Kidney (tissue), 13 donors: ENCODE measurements at regions not wholly inside any gene's neighbourhood (a gene's known extent, or its start where the extent isn't known, plus 50 kb on each side); places are given as distances from the start of the nearest gene placed in this dataset.

Experiments
- DNase-seq, 5 donors: peaks; one replicate each; pipeline ENCODE4 v3.0.0-alpha.2; 2013 to 2020
- FAIRE-seq: peaks from 2 replicates; lab custom pipeline; 2012; peaks lifted over from hg19 to GRCh38; lab: Jason Lieb, UNC
- H3K27ac ChIP-seq, 2 donors: one replicate each; pipeline ENCODE4 v1.7.0; 2013; ENCODE audit warnings: low read depth in 2 of 2, low read length in 2 of 2, inconsistent platforms in 1 of 2
- H3K27me3 ChIP-seq: one replicate; pipeline ENCODE4 v1.7.1; 2013; ENCODE audit warnings: low read length, inconsistent platforms; ENCODE audit not compliant: control insufficient read depth, insufficient read depth
- H3K36me3 ChIP-seq, 3 donors: one replicate each; pipeline versions ENCODE4 v1.7.0 to v1.7.1; 2013; ENCODE audit warnings: low read length in 3 of 3, control low read depth in 1 of 3, inconsistent platforms in 1 of 3; ENCODE audit not compliant: insufficient read depth in 3 of 3, control insufficient read depth in 2 of 3
- H3K4me1 ChIP-seq, 3 donors: one replicate each; pipeline versions ENCODE4 v1.7.0 to v1.7.1; 2013; ENCODE audit warnings: low read length in 3 of 3, inconsistent platforms in 1 of 3, low read depth in 1 of 3; ENCODE audit not compliant: control insufficient read depth in 2 of 3, insufficient read depth in 2 of 3
- H3K4me3 ChIP-seq, 3 donors: one replicate each; pipeline versions ENCODE4 v1.7.0 to v1.8.1; 2013; ENCODE audit warnings: low read length in 3 of 3, control low read depth in 1 of 3, inconsistent platforms in 1 of 3
- H3K9ac ChIP-seq, 3 donors: one replicate each; pipeline versions ENCODE4 v1.7.0 to v1.7.1; 2013; ENCODE audit warnings: low read length in 3 of 3, control low read depth in 1 of 3, inconsistent platforms in 1 of 3
- H3K9me3 ChIP-seq, 3 donors: one replicate each; pipeline versions ENCODE4 v1.7.0 to v1.7.1; 2013; ENCODE audit warnings: low read length in 3 of 3, control low read depth in 1 of 3, inconsistent platforms in 1 of 3; ENCODE audit not compliant: control insufficient read depth in 2 of 3, insufficient read depth in 1 of 3
- CTCF ChIP-seq: IDR thresholded peaks from 3 replicates; pipeline ENCODE4 v1.5.1; 2012; ENCODE audit warnings: mild to moderate bottlenecking, moderate library complexity, borderline replicate concordance; ENCODE audit not compliant: insufficient read depth; ENCODE audit errors: extremely low read depth
- intact Hi-C: fragments of 100-400 bp; cut with DNase I; formaldehyde crosslinking; loops from one replicate; pipeline ENCODE4 v1.11.1; 2022
- donor health status: control.
- donor health status: control.
- donor health status: control.
- donor health status: control.
- donor health status: control.
- donor health status: DM: yes; HTN: yes; CAD: no.
- donor health status: Normal renal cell carcinoma (clear cell type).

GRCh38 chr22:19578180-19579004 is 54.2 kb upstream of the CLDN5 start:
- intact Hi-C loops: no loop called here

GRCh38 chr22:19579115-19579811 is 55.1 kb upstream of the CLDN5 start:
- no peaks in the 10 kb centered on the region for H3K4me1 ChIP-seq
- DNase-seq (no peak), FAIRE-seq (no peak)
- H3K9me3 ChIP-seq: no peaks in the 10 kb centered on the region
- no peak overlapping the region for H3K4me3 ChIP-seq
- no peak overlapping the region for H3K9ac ChIP-seq
- H3K36me3 ChIP-seq: no peaks in the 10 kb centered on the region
- TF ChIP-seq CTCF: no peak
- no peaks in the 10 kb centered on the region for H3K27me3 ChIP-seq
- no peak overlapping the region for H3K27ac ChIP-seq
- intact Hi-C loops: no loop called here

More at GRCh38 chr22:19578180-19579004, 54.2 kb upstream of the CLDN5 start:
- no peak overlapping the region for H3K27ac ChIP-seq
- FAIRE-seq: no peak
- no peaks in the 10 kb centered on the region for H3K36me3 ChIP-seq
- no peak for TF ChIP-seq CTCF
- H3K27me3 ChIP-seq: no peaks in the 10 kb centered on the region
- no peak for DNase-seq
- H3K9me3 ChIP-seq: no peaks in the 10 kb centered on the region
- H3K9ac ChIP-seq: no peak overlapping the region
- no peak overlapping the region for H3K4me3 ChIP-seq
- no peaks in the 10 kb centered on the region for H3K4me1 ChIP-seq

GRCh38 chr22:19579880-19580279 is 55.7 kb upstream of the CLDN5 start:
- H3K27ac ChIP-seq: no peak overlapping the region

More at GRCh38 chr22:19579880-19580279, 55.7 kb upstream of the CLDN5 start:
- no peak overlapping the region for H3K4me3 ChIP-seq
- H3K4me1 ChIP-seq: no peaks in the 10 kb centered on the region
- no peak for TF ChIP-seq CTCF
- no peaks in the 10 kb centered on the region for H3K27me3 ChIP-seq
- DNase-seq: peak in 2 of 5 donors; percentile 42 to 80
- no peaks in the 10 kb centered on the region for H3K36me3 ChIP-seq
- FAIRE-seq: no peak
- no peak overlapping the region for H3K9ac ChIP-seq
- intact Hi-C loops: no loop called here
- H3K9me3 ChIP-seq: no peaks in the 10 kb centered on the region
